PFSK-1 (cell line): ENCODE measurements at regions not wholly inside any gene's neighbourhood (a gene's known extent, or its start where the extent isn't known, plus 50 kb on each side); places are given as distances from the start of the nearest gene placed in this dataset.

Source experiments
- POLR2AphosphoS5 ChIP-seq: IDR thresholded peaks from 2 replicates; pipeline ENCODE4 v1.6.1; 2012; ENCODE audit warnings: low read depth, mild to moderate bottlenecking, control low read depth, low read length, moderate library complexity
- REST ChIP-seq, 2 experiments: IDR thresholded peaks; 2 replicates each; pipeline versions ENCODE4 v1.6.1 to v1.8.0; 2011 to 2012; ENCODE audit warnings: low read depth in 2 of 2, low read length in 2 of 2, control low read depth in 1 of 2, inconsistent platforms in 1 of 2, mild to moderate bottlenecking in 1 of 2, moderate library complexity in 1 of 2; ENCODE audit not compliant: insufficient read depth in 1 of 2

GRCh38 chr5:90311401-90311800 lies 98.2 kb downstream of the CETN3 start:
- no peak for TF ChIP-seq POLR2AphosphoS5
- TF ChIP-seq REST (IDR thresholded peaks at IDR 0.05; ENCODE audit: insufficient read depth in 1 of 2, low read depth in 2 of 2, low read length in 2 of 2), result no peak
